ENCODE measurements at regions not wholly inside any gene's neighbourhood (a gene's known extent, or its start where the extent isn't known, plus 50 kb on each side); places are given as distances from the start of the nearest gene placed in this dataset.

GRCh38 chr2:133975676-133976428, 278.0 kb upstream of the MGAT5 start (continued):
- TF ChIP-seq ETS1 (IDR thresholded peaks at IDR 0.05) (no peak), REST (IDR thresholded peaks at IDR 0.05; ENCODE audit: unreplicated experiment) (no peak), POLR2AphosphoS5 (IDR thresholded peaks at IDR 0.05; ENCODE audit: low read depth) (no peak)

GRCh38 chr2:133976659-133977058, 277.2 kb upstream of the MGAT5 start:
- H3K79me2 ChIP-seq (replicated peaks; ENCODE audit: insufficient read depth), result no peaks in the 10 kb centered on the region
- no peaks in the 10 kb centered on the region for H3F3A ChIP-seq (replicated peaks; ENCODE audit: low read depth)
- ATAC-seq (no peak), DNase-seq (ENCODE audit: low spot score) (no peak)
- H3K4me2 ChIP-seq, result no peak overlapping the region
- no peaks in the 10 kb centered on the region for H3K27me3 ChIP-seq (ENCODE audit: insufficient read depth)
- no peak overlapping the region for H2AFZ ChIP-seq
- H3K4me1 ChIP-seq (ENCODE audit: insufficient read depth), result no peaks in the 10 kb centered on the region
- no peaks in the 10 kb centered on the region for H3K36me3 Mint-ChIP-seq (ENCODE audit: low read depth)
- H3K9me2 ChIP-seq (ENCODE audit: insufficient read depth), result peaks cover under 1% of the 10 kb centered on the region; the same call in 1 of the 2 replicates
- no peaks in the 10 kb centered on the region for H3K4me1 Mint-ChIP-seq
- H3K36me3 ChIP-seq (ENCODE audit: insufficient read depth), result no peaks in the 10 kb centered on the region
- no peak overlapping the region for H3K27ac Mint-ChIP-seq
- H3K27ac ChIP-seq (ENCODE audit: low read depth), result no peak overlapping the region
- H4K20me1 ChIP-seq (replicated peaks; ENCODE audit: insufficient read depth), result no peaks in the 10 kb centered on the region
- H3K4me3 Mint-ChIP-seq, result no peak overlapping the region
- H3K27me3 Mint-ChIP-seq (ENCODE audit: insufficient read depth, low read depth, poor library complexity), result peaks cover 6% of the 10 kb centered on the region
- no peaks in the 10 kb centered on the region for H3K9me3 Mint-ChIP-seq
- H3K4me3 ChIP-seq, result no peak overlapping the region
- TF ChIP-seq ZNF114 (CRISPR knock-in tag; IDR thresholded peaks at IDR 0.05) (no peak), ETS1 (IDR thresholded peaks at IDR 0.05) (no peak), REST (IDR thresholded peaks at IDR 0.05; ENCODE audit: unreplicated experiment) (no peak), STAT1 (IDR thresholded peaks at IDR 0.05; ENCODE audit: unreplicated experiment) (no peak), ZNF331 (CRISPR knock-in tag; IDR thresholded peaks at IDR 0.05; ENCODE audit: low read depth) (no peak), CREB1 (CRISPR knock-in tag; IDR thresholded peaks at IDR 0.05; ENCODE audit: low read depth) (no peak), JUNB (IDR thresholded peaks at IDR 0.05; ENCODE audit: unreplicated experiment) (no peak)

All from GM23338 (cell line).